ENCODE measurements at regions not wholly inside any gene's neighbourhood (a gene's known extent, or its start where the extent isn't known, plus 50 kb on each side); places are given as distances from the start of the nearest gene placed in this dataset.

GRCh38 chr5:163642904-163643303, 137.5 kb downstream of the MAT2B start:
- Mint-ChIP-seq H3K9me3 (peaks cover 2% of the 10 kb centered on the region in 2 donors), H3K27ac (no peak overlapping the region), H3K4me1 (no peaks in the 10 kb centered on the region), H3K36me3 (no peaks in the 10 kb centered on the region), H3K4me3 (no peak overlapping the region), H3K27me3 (peaks cover 0 to 3% of the 10 kb centered on the region in 2 donors)
- DNase-seq (no peak), ATAC-seq (replicated peaks) (no peak)

GRCh38 chr5:163645421-163646416, 140.3 kb downstream of the MAT2B start:
- H3K27ac Mint-ChIP-seq = no peak overlapping the region
- H3K27me3 Mint-ChIP-seq = no peaks in the 10 kb centered on the region
- H3K36me3 Mint-ChIP-seq = no peaks in the 10 kb centered on the region
- H3K4me1 Mint-ChIP-seq = no peaks in the 10 kb centered on the region
- DNase-seq = no peak
- H3K4me3 Mint-ChIP-seq = no peak overlapping the region
- ATAC-seq (replicated peaks) = no peak
- H3K9me3 Mint-ChIP-seq = peaks cover 0 to 1% of the 10 kb centered on the region in 2 donors

- Mint-ChIP-seq H3K27me3 (no peaks in the 10 kb centered on the region), H3K4me3 (no peak overlapping the region), H3K27ac (no peak overlapping the region), H3K4me1 (no peaks in the 10 kb centered on the region), H3K9me3 (peaks cover 5% of the 10 kb centered on the region in 2 donors), H3K36me3 (no peaks in the 10 kb centered on the region)
- ATAC-seq (replicated peaks) (no peak), DNase-seq (no peak)
These were observed 144.1 kb downstream of the MAT2B start for GRCh38 chr5:163649514-163649913.

GRCh38 chr5:163653526-163653925, 148.1 kb downstream of the MAT2B start:
- DNase-seq = no peak
- H3K27me3 Mint-ChIP-seq = no peaks in the 10 kb centered on the region
- no peaks in the 10 kb centered on the region for H3K4me1 Mint-ChIP-seq
- H3K27ac Mint-ChIP-seq = no peak overlapping the region
- no peak overlapping the region for H3K4me3 Mint-ChIP-seq
- no peak for ATAC-seq (replicated peaks)
- H3K9me3 Mint-ChIP-seq = peaks cover 5% of the 10 kb centered on the region in 2 donors
- H3K36me3 Mint-ChIP-seq = no peaks in the 10 kb centered on the region

- no peak for DNase-seq
- no peak for ATAC-seq (replicated peaks)
- Mint-ChIP-seq H3K4me1 (no peaks in the 10 kb centered on the region), H3K9me3 (peaks cover 0 to 3% of the 10 kb centered on the region in 2 donors), H3K36me3 (no peaks in the 10 kb centered on the region), H3K4me3 (no peak overlapping the region), H3K27me3 (peaks cover 8% of the 10 kb centered on the region in 2 donors), H3K27ac (no peak overlapping the region)
These were observed 153.5 kb downstream of the MAT2B start for GRCh38 chr5:163658702-163659567.

GRCh38 chr5:163659568-163659902, 154.1 kb downstream of the MAT2B start:
- H3K9me3 Mint-ChIP-seq = peaks cover 0 to 1% of the 10 kb centered on the region in 2 donors
- H3K4me3 Mint-ChIP-seq = no peak overlapping the region
- DNase-seq (no peak), ATAC-seq (replicated peaks) (no peak)
- no peaks in the 10 kb centered on the region for H3K36me3 Mint-ChIP-seq
- no peaks in the 10 kb centered on the region for H3K4me1 Mint-ChIP-seq
- H3K27me3 Mint-ChIP-seq = peaks cover 8% of the 10 kb centered on the region in 2 donors
- no peak overlapping the region for H3K27ac Mint-ChIP-seq

- Mint-ChIP-seq H3K4me1 (no peaks in the 10 kb centered on the region), H3K27me3 (peaks cover 8% of the 10 kb centered on the region in 2 donors), H3K4me3 (no peak overlapping the region), H3K27ac (no peak overlapping the region), H3K36me3 (no peaks in the 10 kb centered on the region), H3K9me3 (peaks cover 0 to 3% of the 10 kb centered on the region in 2 donors)
- no peak for DNase-seq
- ATAC-seq (replicated peaks) = no peak
These were observed 155.1 kb downstream of the MAT2B start for GRCh38 chr5:163660486-163660885.

GRCh38 chr5:163661360-163661759, 155.9 kb downstream of the MAT2B start:
- peaks cover 8% of the 10 kb centered on the region in 2 donors for H3K27me3 Mint-ChIP-seq
- no peak overlapping the region for H3K4me3 Mint-ChIP-seq
- no peaks in the 10 kb centered on the region for H3K4me1 Mint-ChIP-seq
- H3K27ac Mint-ChIP-seq = no peak overlapping the region
- DNase-seq (no peak), ATAC-seq (replicated peaks) (no peak)
- H3K9me3 Mint-ChIP-seq = peaks cover 0 to 3% of the 10 kb centered on the region in 2 donors
- no peaks in the 10 kb centered on the region for H3K36me3 Mint-ChIP-seq

- DNase-seq (no peak), ATAC-seq (replicated peaks) (no peak)
- H3K27me3 Mint-ChIP-seq = peaks cover 0 to 6% of the 10 kb centered on the region in 2 donors
- H3K9me3 Mint-ChIP-seq = peaks cover 0 to under 1% of the 10 kb centered on the region in 2 donors
- no peak overlapping the region for H3K4me3 Mint-ChIP-seq
- no peaks in the 10 kb centered on the region for H3K36me3 Mint-ChIP-seq
- H3K27ac Mint-ChIP-seq = no peak overlapping the region
- no peaks in the 10 kb centered on the region for H3K4me1 Mint-ChIP-seq
These were observed 164.6 kb downstream of the MAT2B start for GRCh38 chr5:163670036-163670435.

- H3K36me3 Mint-ChIP-seq = no peaks in the 10 kb centered on the region
- DNase-seq = no peak
- H3K27me3 Mint-ChIP-seq = peaks cover 0 to 1% of the 10 kb centered on the region in 2 donors
These were observed 171.7 kb downstream of the MAT2B start for GRCh38 chr5:163677092-163677491.

GRCh38 chr5:163682234-163682633, 176.8 kb downstream of the MAT2B start:
- Mint-ChIP-seq H3K36me3 (no peaks in the 10 kb centered on the region), H3K4me3 (no peak overlapping the region), H3K9me3 (no peaks in the 10 kb centered on the region), H3K4me1 (no peaks in the 10 kb centered on the region), H3K27me3 (peaks cover 0 to 20% of the 10 kb centered on the region in 2 donors), H3K27ac (no peak overlapping the region)
- DNase-seq (no peak), ATAC-seq (replicated peaks) (no peak)

More at GRCh38 chr5:163677092-163677491, 171.7 kb downstream of the MAT2B start:
- no peak overlapping the region for H3K27ac Mint-ChIP-seq
- no peaks in the 10 kb centered on the region for H3K9me3 Mint-ChIP-seq
- H3K4me3 Mint-ChIP-seq = no peak overlapping the region
- H3K4me1 Mint-ChIP-seq = no peaks in the 10 kb centered on the region
- ATAC-seq (replicated peaks) = no peak

GRCh38 chr5:163687414-163687813, 182.0 kb downstream of the MAT2B start:
- no peaks in the 10 kb centered on the region for H3K36me3 Mint-ChIP-seq
- H3K4me1 Mint-ChIP-seq = no peaks in the 10 kb centered on the region
- DNase-seq (no peak), ATAC-seq (replicated peaks) (no peak)
- no peak overlapping the region for H3K4me3 Mint-ChIP-seq
- H3K27ac Mint-ChIP-seq = no peak overlapping the region
- no peaks in the 10 kb centered on the region for H3K9me3 Mint-ChIP-seq
- peaks cover 0 to 16% of the 10 kb centered on the region in 2 donors for H3K27me3 Mint-ChIP-seq

GRCh38 chr5:163692091-163692490, 186.7 kb downstream of the MAT2B start:
- Mint-ChIP-seq H3K27me3 (peaks cover 0 to 4% of the 10 kb centered on the region in 2 donors), H3K4me1 (peaks cover 6 to 12% of the 10 kb centered on the region in 2 donors), H3K9me3 (no peaks in the 10 kb centered on the region), H3K36me3 (no peaks in the 10 kb centered on the region), H3K27ac (no peak overlapping the region), H3K4me3 (no peak overlapping the region)
- DNase-seq (no peak), ATAC-seq (replicated peaks) (no peak)

GRCh38 chr5:163695830-163696578, 190.6 kb downstream of the MAT2B start:
- Mint-ChIP-seq H3K4me1 (peaks cover 6 to 12% of the 10 kb centered on the region in 2 donors), H3K9me3 (no peaks in the 10 kb centered on the region), H3K36me3 (no peaks in the 10 kb centered on the region), H3K27ac (no peak overlapping the region), H3K4me3 (no peak overlapping the region), H3K27me3 (peaks cover 0 to 4% of the 10 kb centered on the region in 2 donors)
- ATAC-seq (replicated peaks) (peak; percentile 97 to 98), DNase-seq (peak; percentile 36)

All from stimulated activated naive B cell treated with anti-CD40 and anti-IgM and Interleukin-4, amounts not matched to agents 10 μg/mL and 1 μg/mL and 100 μg/mL, for 72 hours (primary cell).